ENCODE measurements at regions not wholly inside any gene's neighbourhood (a gene's known extent, or its start where the extent isn't known, plus 50 kb on each side); places are given as distances from the start of the nearest gene placed in this dataset.

DNA sequence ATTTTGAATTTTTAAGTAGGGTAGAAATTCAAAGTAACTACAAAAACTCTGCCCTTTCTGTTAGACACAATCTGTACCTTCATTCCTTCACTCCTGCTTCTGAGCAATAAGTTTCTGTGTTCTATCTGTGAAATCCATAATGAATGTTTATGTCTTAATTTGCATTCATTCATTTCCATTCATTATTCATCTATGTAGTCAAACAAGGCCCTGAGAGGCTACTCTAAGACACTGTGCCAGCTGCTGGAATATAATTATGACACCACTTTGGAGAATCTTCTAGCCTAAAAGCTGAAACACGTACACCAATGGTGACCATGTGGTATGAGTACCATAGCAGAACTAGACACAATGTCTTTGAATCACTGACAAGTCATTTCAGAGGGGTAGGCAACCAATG is 199.9 kb upstream of the FAR2 start:
- no peak overlapping the region for H3K4me3 ChIP-seq (ENCODE audit: low read depth, low read length)
- POLR2A ChIA-PET: no interaction called here
- no peaks in the 10 kb centered on the region for H3K4me1 ChIP-seq (ENCODE audit: control insufficient read depth, insufficient read depth, low read length)
- TF ChIP-seq PRDM6 (tag by site-specific recombination; IDR thresholded peaks at IDR 0.05): no peak
- TF ChIP-seq ZBTB6 (tag by site-specific recombination; IDR thresholded peaks at IDR 0.05): no peak
- TF ChIP-seq ZNF785 (tag by site-specific recombination; IDR thresholded peaks at IDR 0.05): no peak
- no peak for TF ChIP-seq GLIS2 (tag by site-specific recombination; IDR thresholded peaks at IDR 0.05)
- no peak for TF ChIP-seq ZNF391 (tag by site-specific recombination; IDR thresholded peaks at IDR 0.05; ENCODE audit: borderline replicate concordance, low read depth)
- TF ChIP-seq ZNF138 (tag by site-specific recombination; IDR thresholded peaks at IDR 0.05; ENCODE audit: borderline replicate concordance): no peak
- TF ChIP-seq ZNF610 (tag by site-specific recombination; IDR thresholded peaks at IDR 0.05; ENCODE audit: borderline replicate concordance): no peak
- TF ChIP-seq ZNF558 (tag by site-specific recombination; IDR thresholded peaks at IDR 0.05): no peak
- no peak for TF ChIP-seq ZNF645 (tag by site-specific recombination; IDR thresholded peaks at IDR 0.05)
- no peak for TF ChIP-seq EGR2 (tag by site-specific recombination; IDR thresholded peaks at IDR 0.05; ENCODE audit: low read depth)
- TF ChIP-seq ZNF174 (tag by site-specific recombination; IDR thresholded peaks at IDR 0.05): no peak
- TF ChIP-seq TSHZ1 (tag by site-specific recombination; IDR thresholded peaks at IDR 0.05; ENCODE audit: borderline replicate concordance): no peak
- TF ChIP-seq ZNF48 (tag by site-specific recombination; IDR thresholded peaks at IDR 0.05): no peak
- TF ChIP-seq ZNF843 (tag by site-specific recombination; IDR thresholded peaks at IDR 0.05): no peak
- TF ChIP-seq ZNF701 (tag by site-specific recombination; IDR thresholded peaks at IDR 0.05): no peak
- TF ChIP-seq ZNF660 (tag by site-specific recombination; IDR thresholded peaks at IDR 0.05): no peak
- TF ChIP-seq ZNF404 (tag by site-specific recombination; IDR thresholded peaks at IDR 0.05): no peak
- no peak for TF ChIP-seq TCF7L2 (IDR thresholded peaks at IDR 0.05; ENCODE audit: borderline replicate concordance, low read depth, low read length)
- CTCF ChIA-PET: interaction anchor here (0.6 kb wide), 1 partner anchor 196 kb away, joined by 3 read pairs; no protein-coding TSS in a partner anchor
- H3K27ac ChIP-seq (ENCODE audit: extremely low read depth, low read depth, low read length): no peak overlapping the region
- no peaks in the 10 kb centered on the region for H3K36me3 ChIP-seq (ENCODE audit: control insufficient read depth in 2 of 2, insufficient read depth in 1 of 2, low read length in 2 of 2)
- H3K9me3 ChIP-seq (ENCODE audit: control insufficient read depth, insufficient read depth, low read depth, low read length): no peaks in the 10 kb centered on the region

DNA sequence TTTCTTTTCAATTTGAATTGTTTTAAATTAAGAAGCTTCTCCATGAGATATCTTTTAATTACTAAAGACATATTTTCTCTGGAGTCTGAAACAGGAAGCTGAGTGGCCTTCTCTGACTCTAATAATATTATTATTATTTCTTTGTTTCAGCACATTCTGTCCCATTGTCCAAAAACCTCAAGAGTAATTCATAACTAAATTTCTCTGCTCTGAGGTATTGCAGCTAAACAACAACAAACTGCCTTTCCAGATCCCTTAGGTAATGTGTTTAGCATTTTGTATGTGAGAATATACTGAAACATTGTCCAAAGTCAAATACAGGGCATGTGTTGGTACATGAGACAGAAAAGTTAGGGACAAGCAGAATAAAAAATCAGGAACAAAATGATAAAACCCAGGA is 199.0 kb upstream of the FAR2 start:
- Histone ChIP-seq H3K4me3 (ENCODE audit: low read depth, low read length) (no peak overlapping the region), H3K36me3 (ENCODE audit: control insufficient read depth in 2 of 2, insufficient read depth in 1 of 2, low read length in 2 of 2) (no peaks in the 10 kb centered on the region), H3K9me3 (ENCODE audit: control insufficient read depth, insufficient read depth, low read depth, low read length) (no peaks in the 10 kb centered on the region), H3K27ac (ENCODE audit: extremely low read depth, low read depth, low read length) (no peak overlapping the region), H3K4me1 (ENCODE audit: control insufficient read depth, insufficient read depth, low read length) (no peaks in the 10 kb centered on the region)
- ChIA-PET POLR2A (no interaction called here), CTCF (no interaction called here)
- TF ChIP-seq ZNF394 (tag by site-specific recombination; IDR thresholded peaks at IDR 0.05; ENCODE audit: borderline replicate concordance): no peak
- TF ChIP-seq ZSCAN16 (tag by site-specific recombination; IDR thresholded peaks at IDR 0.05): no peak
- no peak for TF ChIP-seq BCL11A (tag by site-specific recombination; IDR thresholded peaks at IDR 0.05; ENCODE audit: low read depth)
- no peak for TF ChIP-seq ZBTB44 (tag by site-specific recombination; IDR thresholded peaks at IDR 0.05)
- no peak for TF ChIP-seq KLF17 (tag by site-specific recombination; IDR thresholded peaks at IDR 0.05)
- no peak for TF ChIP-seq ZNF521 (tag by site-specific recombination; IDR thresholded peaks at IDR 0.05)

Measured in HEK293 (cell line).